Glutamatergic neuron (in vitro differentiated cells): ENCODE measurements at regions not wholly inside any gene's neighbourhood (a gene's known extent, or its start where the extent isn't known, plus 50 kb on each side); places are given as distances from the start of the nearest gene placed in this dataset.

Source experiments
- DNase-seq: peaks from one replicate; pipeline ENCODE4 v3.0.0; 2022
- H3K27ac Mint-ChIP-seq: one replicate; pipeline ENCODE4 v1.8.0; 2020; ENCODE audit warnings: mild to moderate bottlenecking, mixed read lengths, inconsistent platforms; ENCODE audit not compliant: unreplicated experiment
- H3K27me3 Mint-ChIP-seq: one replicate; pipeline ENCODE4 v1.8.0; 2020; ENCODE audit warnings: mild to moderate bottlenecking, moderate library complexity, mixed read lengths, inconsistent platforms; ENCODE audit not compliant: unreplicated experiment
- H3K36me3 Mint-ChIP-seq: one replicate; pipeline ENCODE4 v1.8.0; 2020; ENCODE audit warnings: mild to moderate bottlenecking, mixed read lengths, inconsistent platforms; ENCODE audit not compliant: unreplicated experiment
- H3K4me1 Mint-ChIP-seq: one replicate; pipeline ENCODE4 v1.8.0; 2020; ENCODE audit warnings: mild to moderate bottlenecking, low read depth, mixed read lengths, inconsistent platforms; ENCODE audit not compliant: unreplicated experiment
- H3K4me3 Mint-ChIP-seq: one replicate; pipeline ENCODE4 v1.8.0; 2020; ENCODE audit warnings: mild to moderate bottlenecking, mixed read lengths, inconsistent platforms; ENCODE audit not compliant: unreplicated experiment
- H3K9me3 Mint-ChIP-seq: one replicate; pipeline ENCODE4 v1.8.0; 2020; ENCODE audit warnings: mild to moderate bottlenecking, moderate library complexity, mixed read lengths, inconsistent platforms; ENCODE audit not compliant: unreplicated experiment
- TF ChIP-seq, protein P1 (sequence below): fragments of 200-600 bp; sonication (generic); IDR thresholded peaks from one replicate; pipeline ENCODE4 v1.5.0; 2021; ENCODE audit not compliant: partially characterized antibody, unreplicated experiment

DNA sequence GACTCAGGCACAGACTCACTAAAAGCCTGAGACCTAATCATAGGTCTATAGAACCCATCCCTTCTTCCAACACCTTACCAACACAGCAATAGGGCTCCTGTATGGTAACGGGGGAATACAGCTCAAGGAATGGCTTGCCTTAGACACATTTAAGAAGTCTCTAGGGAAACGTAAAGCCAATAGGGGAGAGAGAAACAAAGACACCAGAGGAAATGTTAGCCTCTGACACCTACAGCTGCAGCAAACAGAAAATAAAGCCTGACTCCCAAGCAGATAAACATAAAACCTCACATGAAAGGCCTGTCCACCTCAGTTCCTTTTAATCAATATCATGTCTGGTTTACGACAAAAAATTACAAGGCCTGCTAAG, 51.1 kb upstream of the NCOA1 start:
- H3K9me3 Mint-ChIP-seq, result peaks cover 6% of the 10 kb centered on the region
- no peak overlapping the region for H3K27ac Mint-ChIP-seq
- no peaks in the 10 kb centered on the region for H3K36me3 Mint-ChIP-seq
- TF ChIP-seq, protein P1, sequence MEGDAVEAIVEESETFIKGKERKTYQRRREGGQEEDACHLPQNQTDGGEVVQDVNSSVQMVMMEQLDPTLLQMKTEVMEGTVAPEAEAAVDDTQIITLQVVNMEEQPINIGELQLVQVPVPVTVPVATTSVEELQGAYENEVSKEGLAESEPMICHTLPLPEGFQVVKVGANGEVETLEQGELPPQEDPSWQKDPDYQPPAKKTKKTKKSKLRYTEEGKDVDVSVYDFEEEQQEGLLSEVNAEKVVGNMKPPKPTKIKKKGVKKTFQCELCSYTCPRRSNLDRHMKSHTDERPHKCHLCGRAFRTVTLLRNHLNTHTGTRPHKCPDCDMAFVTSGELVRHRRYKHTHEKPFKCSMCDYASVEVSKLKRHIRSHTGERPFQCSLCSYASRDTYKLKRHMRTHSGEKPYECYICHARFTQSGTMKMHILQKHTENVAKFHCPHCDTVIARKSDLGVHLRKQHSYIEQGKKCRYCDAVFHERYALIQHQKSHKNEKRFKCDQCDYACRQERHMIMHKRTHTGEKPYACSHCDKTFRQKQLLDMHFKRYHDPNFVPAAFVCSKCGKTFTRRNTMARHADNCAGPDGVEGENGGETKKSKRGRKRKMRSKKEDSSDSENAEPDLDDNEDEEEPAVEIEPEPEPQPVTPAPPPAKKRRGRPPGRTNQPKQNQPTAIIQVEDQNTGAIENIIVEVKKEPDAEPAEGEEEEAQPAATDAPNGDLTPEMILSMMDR, result no peak
- H3K27me3 Mint-ChIP-seq, result no peaks in the 10 kb centered on the region
- DNase-seq, result no peak
- no peak overlapping the region for H3K4me3 Mint-ChIP-seq
- H3K4me1 Mint-ChIP-seq, result peaks cover 17% of the 10 kb centered on the region

DNA sequence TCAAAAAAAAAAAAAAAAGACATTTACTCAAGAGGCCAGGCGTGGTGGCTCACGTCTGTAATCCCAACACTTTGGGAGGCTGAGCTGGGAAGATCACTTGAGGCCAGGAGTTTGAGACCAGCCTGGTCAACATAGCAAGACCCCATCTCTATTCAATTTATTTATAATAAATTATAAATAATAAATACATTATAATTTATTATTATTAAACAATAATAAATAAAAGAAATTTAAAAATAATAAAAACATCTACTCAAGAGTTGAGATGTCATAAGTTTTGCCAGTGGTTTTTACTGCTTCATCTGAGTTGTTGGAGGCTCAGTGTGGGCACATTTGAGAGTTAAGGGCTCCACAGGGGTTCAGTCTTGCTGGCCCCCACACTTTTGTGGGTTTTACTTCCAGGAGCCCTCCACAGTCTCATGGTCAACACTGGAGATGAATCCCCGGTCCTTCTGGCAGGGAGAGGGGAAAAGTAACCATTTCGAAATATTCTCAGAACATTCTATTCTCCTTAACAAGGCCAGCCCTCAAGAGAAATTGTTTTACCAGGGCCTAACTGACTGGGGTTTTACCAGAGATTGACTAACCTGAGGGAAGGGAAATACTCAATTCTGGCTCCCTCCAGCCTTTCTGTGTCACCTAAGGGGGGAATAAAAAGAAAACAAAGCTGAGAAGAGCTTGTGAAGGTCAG, 51.6 kb upstream of the NCOA1 start:
- Mint-ChIP-seq H3K9me3 (peaks cover 2% of the 10 kb centered on the region), H3K27me3 (no peaks in the 10 kb centered on the region), H3K4me1 (peaks cover 17% of the 10 kb centered on the region), H3K4me3 (no peak overlapping the region), H3K27ac (no peak overlapping the region), H3K36me3 (no peaks in the 10 kb centered on the region)
- TF ChIP-seq, protein P1, result no peak
- DNase-seq, result no peak

DNA sequence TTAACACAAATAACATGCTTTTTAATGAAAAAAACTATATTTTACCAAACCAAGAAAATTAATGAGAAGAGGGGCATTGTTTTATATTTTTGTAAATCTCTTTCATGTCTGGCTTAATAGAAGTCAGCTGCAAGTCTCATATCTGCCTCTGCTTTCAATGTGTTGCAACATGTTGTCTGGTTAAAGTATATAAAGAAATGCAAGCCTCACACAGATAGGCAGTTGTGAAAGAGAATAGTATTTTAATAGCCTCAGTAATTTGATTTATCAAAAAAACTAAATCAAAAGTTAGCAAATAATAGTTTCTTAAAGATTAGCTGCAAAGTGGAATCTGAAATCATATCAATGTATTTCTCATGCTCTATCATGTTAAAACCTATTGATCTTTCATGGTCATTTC, 52.9 kb upstream of the NCOA1 start:
- H3K4me3 Mint-ChIP-seq, result no peak overlapping the region
- H3K36me3 Mint-ChIP-seq, result no peaks in the 10 kb centered on the region
- H3K27me3 Mint-ChIP-seq, result no peaks in the 10 kb centered on the region

DNA sequence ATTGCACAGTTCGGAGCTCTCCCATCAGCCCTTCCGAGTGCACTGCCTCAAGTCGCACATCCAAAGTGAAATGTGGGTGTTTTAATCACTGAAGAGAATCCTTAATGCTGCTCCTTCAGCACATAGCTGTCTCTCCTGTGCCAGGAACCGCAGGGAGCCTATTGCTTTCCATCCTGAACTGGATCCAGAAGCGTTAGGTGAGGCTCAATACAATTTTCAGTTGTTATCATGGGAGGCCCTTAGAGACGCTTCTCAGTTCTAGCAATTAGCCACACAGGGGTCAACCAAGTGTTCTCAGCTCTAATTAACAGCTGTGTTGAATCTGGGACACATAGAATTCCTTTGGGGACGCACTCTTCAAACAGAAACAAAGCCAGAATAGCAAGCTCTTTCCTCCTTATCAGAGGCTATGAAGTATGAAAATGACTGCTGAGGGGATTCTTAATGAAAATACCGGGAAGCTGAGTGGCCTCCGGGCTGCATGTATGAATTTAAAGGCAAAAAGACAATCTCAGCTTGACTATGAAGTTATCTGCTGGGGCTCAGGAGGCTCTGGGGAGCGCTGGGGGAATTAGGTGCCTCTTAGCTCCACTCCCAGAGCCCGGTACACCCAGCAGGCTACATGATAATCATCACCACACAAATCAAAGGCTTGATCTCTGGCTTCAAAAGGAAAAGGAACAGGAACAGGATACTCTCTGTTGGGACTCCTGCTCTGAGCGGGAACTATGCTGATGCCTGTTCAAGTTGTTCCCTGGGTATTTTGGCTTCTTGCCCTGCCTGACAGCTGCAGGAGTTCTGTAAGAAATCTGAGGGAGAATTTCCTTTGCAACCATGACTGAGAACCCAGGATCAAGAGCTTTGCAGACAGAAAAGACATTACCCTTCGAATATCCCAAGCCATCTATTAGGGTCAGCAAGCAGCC, 55.4 kb upstream of the NCOA1 start:
- DNase-seq, result no peak
- Mint-ChIP-seq H3K36me3 (peaks cover 5% of the 10 kb centered on the region), H3K9me3 (peaks cover 1% of the 10 kb centered on the region), H3K4me3 (peak overlapping the region; percentile 50), H3K27me3 (no peaks in the 10 kb centered on the region), H3K4me1 (peaks cover 17% of the 10 kb centered on the region), H3K27ac (peak overlapping the region; percentile 49)
- TF ChIP-seq, protein P1, result no peak

More for the DNA sequence above, 52.9 kb upstream of the NCOA1 start:
- Mint-ChIP-seq H3K4me1 (peaks cover 17% of the 10 kb centered on the region), H3K27ac (no peak overlapping the region), H3K9me3 (peaks cover 1% of the 10 kb centered on the region)
- TF ChIP-seq, protein P1, result no peak
- DNase-seq, result no peak

DNA sequence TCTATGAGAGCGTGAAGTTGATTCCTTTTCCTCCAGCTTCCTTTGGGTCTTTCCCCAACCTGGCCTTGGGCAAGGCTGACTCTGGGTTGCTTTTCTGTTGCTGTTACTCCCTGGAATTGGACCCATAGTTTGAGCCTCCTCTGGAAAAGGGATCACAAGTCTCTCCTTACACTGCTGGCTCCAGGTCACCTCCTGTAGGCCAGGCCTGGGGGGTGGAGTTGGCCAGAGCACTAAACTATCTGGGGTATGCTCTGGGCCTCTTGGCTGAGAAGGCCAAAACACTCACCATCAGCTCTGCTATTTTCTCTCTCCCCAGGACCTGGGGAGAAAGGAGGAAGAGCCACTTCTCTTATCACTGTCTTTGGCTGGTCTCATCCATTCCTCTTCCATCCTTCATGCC, 56.5 kb upstream of the NCOA1 start:
- TF ChIP-seq, protein P1, result no peak
- Mint-ChIP-seq H3K4me1 (peaks cover 14% of the 10 kb centered on the region), H3K9me3 (peaks cover 1% of the 10 kb centered on the region), H3K27me3 (no peaks in the 10 kb centered on the region), H3K4me3 (no peak overlapping the region), H3K36me3 (peaks cover 5% of the 10 kb centered on the region), H3K27ac (no peak overlapping the region)
- DNase-seq, result no peak
